Keratinocyte (primary cell): ENCODE measurements at regions not wholly inside any gene's neighbourhood (a gene's known extent, or its start where the extent isn't known, plus 50 kb on each side); places are given as distances from the start of the nearest gene placed in this dataset.

Experiments used
- DNase-seq: peaks from one replicate; pipeline ENCODE4 v3.0.0-alpha.2; 2011; ENCODE audit warnings: low read depth, missing footprints, low spot score
- FAIRE-seq: peaks from 2 replicates; lab custom pipeline; 2011; peaks lifted over from hg19 to GRCh38; lab: Jason Lieb, UNC
- H2AFZ ChIP-seq: 2 replicates; pipeline ENCODE4 v1.6.0; 2012; ENCODE audit warnings: low read length, control low read depth, inconsistent platforms; ENCODE audit not compliant: control insufficient read depth
- H3K27ac ChIP-seq: 2 replicates; pipeline ENCODE4 v1.5.1; 2011; ENCODE audit warnings: low read length; ENCODE audit not compliant: control insufficient read depth, insufficient read depth
- H3K27me3 ChIP-seq: 3 replicates; pipeline ENCODE4 v1.6.0; 2011; ENCODE audit warnings: low read length; ENCODE audit not compliant: control insufficient read depth, insufficient read depth; ENCODE audit errors: extremely low read depth
- H3K36me3 ChIP-seq, 2 experiments: 2 replicates in 1 of 2; 3 replicates in 1 of 2; pipeline ENCODE4 v1.5.1; 2011; ENCODE audit warnings: low read length in 2 of 2, mild to moderate bottlenecking in 1 of 2; ENCODE audit not compliant: control insufficient read depth in 2 of 2, insufficient read depth in 2 of 2; ENCODE audit errors: extremely low read depth in 1 of 2
- H3K4me1 ChIP-seq: 3 replicates; pipeline ENCODE4 v1.5.1; 2011; ENCODE audit warnings: low read length; ENCODE audit not compliant: control insufficient read depth, insufficient read depth; ENCODE audit errors: extremely low read depth
- H3K4me2 ChIP-seq: 3 replicates; pipeline ENCODE4 v1.6.0; 2011; ENCODE audit warnings: low read depth, low read length; ENCODE audit not compliant: control insufficient read depth, insufficient read depth; ENCODE audit errors: extremely low read depth
- H3K4me3 ChIP-seq, 3 experiments: fragments of 200-600 bp in 1 of 3; sonication (generic) in 1 of 3; 2 replicates in 2 of 3; 3 replicates in 1 of 3; pipeline ENCODE4 v1.5.1; 2011 to 2016; ENCODE audit warnings: low read length in 3 of 3, mild to moderate bottlenecking in 3 of 3, control low read depth in 2 of 3, inconsistent platforms in 1 of 3, low read depth in 1 of 3, mixed read lengths in 1 of 3, mixed run types in 1 of 3, moderate library complexity in 1 of 3; ENCODE audit not compliant: control insufficient read depth in 2 of 3, insufficient read depth in 2 of 3; ENCODE audit errors: extremely low read depth in 1 of 3
- H3K79me2 ChIP-seq: 2 replicates; pipeline ENCODE4 v1.6.0; 2012; ENCODE audit warnings: low read length; ENCODE audit not compliant: control insufficient read depth, insufficient read depth
- H3K9ac ChIP-seq: 3 replicates; pipeline ENCODE4 v1.6.0; 2011; ENCODE audit warnings: low read length; ENCODE audit not compliant: control insufficient read depth, insufficient read depth; ENCODE audit errors: extremely low read depth
- H3K9me1 ChIP-seq: 3 replicates; pipeline ENCODE4 v1.6.0; 2011; ENCODE audit warnings: low read length; ENCODE audit not compliant: control insufficient read depth, insufficient read depth; ENCODE audit errors: extremely low read depth
- H3K9me3 ChIP-seq: 2 replicates; pipeline ENCODE4 v1.5.1; 2012; ENCODE audit warnings: low read depth, low read length; ENCODE audit not compliant: control insufficient read depth
- H4K20me1 ChIP-seq: 3 replicates; pipeline ENCODE4 v1.6.0; 2011; ENCODE audit warnings: low read length; ENCODE audit not compliant: control insufficient read depth, insufficient read depth; ENCODE audit errors: extremely low read depth
- CTCF ChIP-seq, 3 experiments: IDR thresholded peaks in 1 of 3; conservative IDR thresholded peaks in 1 of 3; optimal IDR thresholded peaks in 1 of 3; 2 replicates in 2 of 3; 3 replicates in 1 of 3; pipeline versions ENCODE3 to v1.5.1; 2011; ENCODE audit warnings: low read length in 3 of 3, mild to moderate bottlenecking in 3 of 3, moderate library complexity in 2 of 3, control low read depth in 1 of 3, inconsistent platforms in 1 of 3; ENCODE audit not compliant: insufficient read depth in 2 of 3; ENCODE audit errors: extremely low read depth in 1 of 3
- EZH2 ChIP-seq: IDR thresholded peaks from one replicate; pipeline ENCODE4 v1.6.1; 2012; ENCODE audit warnings: inconsistent platforms, mild to moderate bottlenecking, low read length, moderate library complexity
- dilution Hi-C: fragments of 300-500 bp; cut with MboI; formaldehyde crosslinking; loops from one replicate; pipeline ENCODE4 v1.7.0; 2020; ENCODE audit warnings: low sequenced_read_pairs; ENCODE audit not compliant: extremely low pct_ligation_motif_present

- no peak overlapping the region for H3K4me2 ChIP-seq
- no peak overlapping the region for H2AFZ ChIP-seq
- no peak overlapping the region for H3K9ac ChIP-seq
- FAIRE-seq = no peak
- H3K9me1 ChIP-seq = no peaks in the 10 kb centered on the region
- no peak for TF ChIP-seq CTCF (optimal IDR thresholded peaks at IDR 0.05 in 1 of 3, IDR thresholded peaks at IDR 0.05 in 1 of 3, conservative IDR thresholded peaks at IDR 0.05 in 1 of 3; ENCODE audit: extremely low read depth in 1 of 3, insufficient read depth in 2 of 3, low read length in 3 of 3)
- no peak for TF ChIP-seq EZH2
- dilution Hi-C loops = no loop called here
- H3K79me2 ChIP-seq = no peaks in the 10 kb centered on the region
- no peak for DNase-seq
- no peaks in the 10 kb centered on the region for H4K20me1 ChIP-seq
- no peaks in the 10 kb centered on the region for H3K27me3 ChIP-seq
- no peaks in the 10 kb centered on the region for H3K9me3 ChIP-seq
- H3K36me3 ChIP-seq = no peaks in the 10 kb centered on the region
- H3K27ac ChIP-seq = no peak overlapping the region
- no peaks in the 10 kb centered on the region for H3K4me1 ChIP-seq
- H3K4me3 ChIP-seq = no peak overlapping the region
Measured at GRCh38 chr12:78390920-78391319, 473.7 kb upstream of the SYT1 start.

- Histone ChIP-seq H4K20me1 (no peaks in the 10 kb centered on the region), H3K9me1 (no peaks in the 10 kb centered on the region), H3K9me3 (no peaks in the 10 kb centered on the region), H3K79me2 (no peaks in the 10 kb centered on the region), H3K4me1 (no peaks in the 10 kb centered on the region), H3K4me3 (no peak overlapping the region), H3K4me2 (no peak overlapping the region), H3K9ac (no peak overlapping the region), H2AFZ (no peak overlapping the region), H3K27ac (no peak overlapping the region), H3K27me3 (no peaks in the 10 kb centered on the region), H3K36me3 (no peaks in the 10 kb centered on the region)
- FAIRE-seq (no peak), DNase-seq (no peak)
- TF ChIP-seq CTCF (optimal IDR thresholded peaks at IDR 0.05 in 1 of 3, IDR thresholded peaks at IDR 0.05 in 1 of 3, conservative IDR thresholded peaks at IDR 0.05 in 1 of 3; ENCODE audit: extremely low read depth in 1 of 3, insufficient read depth in 2 of 3, low read length in 3 of 3) = no peak
- no peak for TF ChIP-seq EZH2
- dilution Hi-C loops = no loop called here
Measured at GRCh38 chr12:78392918-78393317, 471.7 kb upstream of the SYT1 start.
